ENCODE measurements at regions not wholly inside any gene's neighbourhood (a gene's known extent, or its start where the extent isn't known, plus 50 kb on each side); places are given as distances from the start of the nearest gene placed in this dataset.

DNA sequence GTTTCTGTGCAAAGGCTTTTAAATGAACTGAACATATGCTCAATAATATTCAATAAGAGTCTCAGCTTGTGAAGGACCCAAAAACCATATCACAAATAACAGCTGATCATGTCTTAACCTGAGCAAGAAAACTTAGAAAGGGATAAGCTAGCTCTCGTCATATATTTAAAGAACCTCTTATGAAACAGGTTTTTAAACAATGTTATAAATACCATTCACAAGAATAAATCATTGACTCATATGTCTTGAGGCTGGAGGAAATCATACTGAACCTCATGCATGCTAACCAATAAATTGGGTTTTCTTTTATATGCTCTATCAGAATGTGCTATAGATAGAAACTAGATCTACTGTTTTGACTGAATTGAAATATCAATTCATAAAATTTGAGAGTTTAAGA is 426.9 kb downstream of the NOVA1 start:
- 19 to 48% methylated on average over 1 of the region's 1 CpG for WGBS, 2 donors (ENCODE audit: low coverage in 1 of 2)
- TF ChIP-seq, protein P1, sequence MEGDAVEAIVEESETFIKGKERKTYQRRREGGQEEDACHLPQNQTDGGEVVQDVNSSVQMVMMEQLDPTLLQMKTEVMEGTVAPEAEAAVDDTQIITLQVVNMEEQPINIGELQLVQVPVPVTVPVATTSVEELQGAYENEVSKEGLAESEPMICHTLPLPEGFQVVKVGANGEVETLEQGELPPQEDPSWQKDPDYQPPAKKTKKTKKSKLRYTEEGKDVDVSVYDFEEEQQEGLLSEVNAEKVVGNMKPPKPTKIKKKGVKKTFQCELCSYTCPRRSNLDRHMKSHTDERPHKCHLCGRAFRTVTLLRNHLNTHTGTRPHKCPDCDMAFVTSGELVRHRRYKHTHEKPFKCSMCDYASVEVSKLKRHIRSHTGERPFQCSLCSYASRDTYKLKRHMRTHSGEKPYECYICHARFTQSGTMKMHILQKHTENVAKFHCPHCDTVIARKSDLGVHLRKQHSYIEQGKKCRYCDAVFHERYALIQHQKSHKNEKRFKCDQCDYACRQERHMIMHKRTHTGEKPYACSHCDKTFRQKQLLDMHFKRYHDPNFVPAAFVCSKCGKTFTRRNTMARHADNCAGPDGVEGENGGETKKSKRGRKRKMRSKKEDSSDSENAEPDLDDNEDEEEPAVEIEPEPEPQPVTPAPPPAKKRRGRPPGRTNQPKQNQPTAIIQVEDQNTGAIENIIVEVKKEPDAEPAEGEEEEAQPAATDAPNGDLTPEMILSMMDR (IDR thresholded peaks at IDR 0.05): no peak
- TF ChIP-seq EP300 (IDR thresholded peaks at IDR 0.05): no peak
- TF ChIP-seq POLR2AphosphoS5 (IDR thresholded peaks at IDR 0.05): no peak
- no peak for TF ChIP-seq POLR2A (IDR thresholded peaks at IDR 0.05)
- Histone ChIP-seq H3K36me3 (no peaks in the 10 kb centered on the region), H3K9me3 (no peaks in the 10 kb centered on the region), H3K4me3 (no peak overlapping the region), H3K27me3 (no peaks in the 10 kb centered on the region), H3K4me1 (no peaks in the 10 kb centered on the region), H3K27ac (no peak overlapping the region)
- no peak for ATAC-seq

DNA sequence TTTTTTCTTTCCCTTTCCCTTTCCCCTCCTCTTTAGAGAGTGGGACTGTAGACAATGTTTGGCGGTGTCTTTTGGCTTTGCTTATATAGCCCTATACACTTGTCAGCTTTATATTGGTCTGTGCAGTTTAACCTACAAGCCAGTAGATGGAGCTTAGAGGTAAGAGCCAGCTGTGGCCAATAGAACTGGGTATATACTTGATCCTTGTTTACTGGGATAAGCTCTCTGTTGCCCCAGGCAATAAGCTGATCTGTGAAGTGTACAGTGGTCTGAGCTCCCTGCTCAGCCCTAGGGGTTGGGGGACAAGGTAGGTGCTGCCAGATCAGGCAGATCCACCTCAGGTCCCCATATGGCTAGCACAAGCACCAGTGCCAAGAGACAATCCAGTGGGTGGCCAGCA is 434.1 kb downstream of the NOVA1 start:
- Histone ChIP-seq H3K9me3 (peaks cover 0 to 5% (median 0%) of the 10 kb centered on the region in 3 donors), H3K36me3 (no peaks in the 10 kb centered on the region), H3K27ac (no peak overlapping the region), H3K4me3 (no peak overlapping the region), H3K4me1 (no peaks in the 10 kb centered on the region), H3K27me3 (no peaks in the 10 kb centered on the region)
- no peak for ATAC-seq
- no peak for TF ChIP-seq POLR2AphosphoS5 (IDR thresholded peaks at IDR 0.05)
- TF ChIP-seq, protein P1 (IDR thresholded peaks at IDR 0.05): peak in 1 of 4 experiments; percentile 22
- WGBS, 2 donors (ENCODE audit: low coverage in 1 of 2): 33 to 75% methylated on average over 1 of the region's 1 CpG

DNA sequence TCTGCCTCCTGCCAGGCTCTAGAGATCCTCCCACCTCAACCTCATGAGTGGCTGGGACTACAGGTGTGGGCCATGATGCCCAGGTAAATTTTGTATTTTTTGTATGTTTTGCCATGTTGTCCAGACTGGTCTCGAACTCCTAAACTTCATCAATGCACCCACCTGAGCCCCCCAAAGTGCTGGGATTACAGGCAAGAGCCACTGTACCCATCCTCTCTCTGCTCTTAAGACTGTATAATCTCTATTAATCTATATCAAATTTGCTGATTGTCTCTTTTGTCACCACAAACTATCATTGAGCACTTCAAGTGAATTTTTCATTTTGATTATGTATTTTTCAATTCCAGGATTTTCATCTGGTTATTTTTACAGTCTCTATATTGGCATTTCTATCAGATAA is 440.3 kb downstream of the NOVA1 start:
- H3K4me1 ChIP-seq: no peaks in the 10 kb centered on the region
- H3K9me3 ChIP-seq: peaks cover 0 to 24% (median 0%) of the 10 kb centered on the region in 3 donors
- no peak overlapping the region for H3K4me3 ChIP-seq
- H3K27me3 ChIP-seq: no peaks in the 10 kb centered on the region
- H3K27ac ChIP-seq: no peak overlapping the region
- WGBS, 2 donors (ENCODE audit: low coverage in 1 of 2): 67 to 87% methylated on average over 1 of the region's 1 CpG
- H3K36me3 ChIP-seq: no peaks in the 10 kb centered on the region
- no peak for ATAC-seq
- TF ChIP-seq POLR2A (IDR thresholded peaks at IDR 0.05) (no peak), EP300 (IDR thresholded peaks at IDR 0.05) (no peak), POLR2AphosphoS5 (IDR thresholded peaks at IDR 0.05) (no peak)
- TF ChIP-seq, protein P1 (IDR thresholded peaks at IDR 0.05): no peak

DNA sequence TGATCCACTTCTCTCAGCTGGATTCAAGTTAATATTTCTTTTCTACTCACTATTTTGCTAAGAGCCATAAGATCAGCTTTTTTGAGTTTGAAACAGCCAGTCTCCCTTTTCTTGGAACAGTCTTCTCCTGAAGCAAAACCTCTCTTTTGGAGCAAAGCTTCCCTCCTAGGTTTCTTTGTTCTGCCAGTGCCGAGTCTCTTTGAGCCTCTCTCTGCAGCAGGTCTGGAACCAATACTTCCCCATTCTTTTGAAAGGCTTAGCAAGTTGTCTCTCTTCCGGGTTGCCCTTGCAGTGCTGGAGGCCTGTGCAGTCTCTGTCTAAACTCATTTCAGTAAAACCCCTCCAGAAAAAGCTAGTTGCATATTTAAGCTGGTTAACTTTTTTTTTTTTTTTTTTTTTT is 454.8 kb downstream of the NOVA1 start:
- 62 to 73% methylated on average over 2 of the region's 2 CpGs for WGBS, 2 donors (ENCODE audit: low coverage in 1 of 2)
- TF ChIP-seq, protein P1 (IDR thresholded peaks at IDR 0.05): no peak
- TF ChIP-seq POLR2AphosphoS5 (IDR thresholded peaks at IDR 0.05): no peak
- TF ChIP-seq POLR2A (IDR thresholded peaks at IDR 0.05): no peak
- Histone ChIP-seq H3K4me3 (no peak overlapping the region), H3K36me3 (no peaks in the 10 kb centered on the region), H3K9me3 (no peaks in the 10 kb centered on the region), H3K27ac (no peak overlapping the region), H3K4me1 (no peaks in the 10 kb centered on the region), H3K27me3 (no peaks in the 10 kb centered on the region)
- no peak for ATAC-seq

DNA sequence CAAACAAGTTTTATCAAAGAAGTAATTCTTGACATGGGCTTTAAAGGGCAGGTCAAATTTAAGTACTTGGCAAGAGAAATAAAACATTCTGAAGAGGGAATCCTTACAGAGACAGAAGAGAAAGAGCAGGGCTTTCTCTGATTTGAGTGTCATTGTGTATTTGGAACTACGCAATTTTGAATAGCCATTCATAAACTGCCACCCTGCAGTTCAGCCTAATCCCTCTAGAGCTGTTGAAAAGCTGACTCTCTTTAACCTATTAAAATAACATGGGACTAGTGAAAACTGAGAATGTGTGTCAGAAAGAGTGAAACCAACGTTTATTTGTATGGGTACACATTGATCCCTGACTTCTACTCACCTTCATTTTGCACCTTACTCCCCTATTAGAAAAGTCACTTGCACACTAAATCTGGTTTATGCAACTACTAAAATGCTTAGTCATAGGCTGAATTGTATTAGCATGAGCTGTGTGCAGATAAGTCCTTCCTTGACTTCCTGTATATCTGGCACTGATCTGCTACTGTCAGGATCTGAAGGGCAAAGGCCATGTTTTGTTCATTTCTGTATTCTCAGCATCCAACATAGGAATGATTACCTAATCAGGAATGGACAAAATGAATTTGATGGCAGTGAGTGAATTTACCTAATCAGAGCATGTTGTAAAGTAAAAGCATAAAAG is 458.9 kb downstream of the NOVA1 start:
- Histone ChIP-seq H3K4me3 (no peak overlapping the region), H3K27ac (no peak overlapping the region), H3K9me3 (no peaks in the 10 kb centered on the region), H3K4me1 (no peaks in the 10 kb centered on the region), H3K27me3 (no peaks in the 10 kb centered on the region), H3K36me3 (no peaks in the 10 kb centered on the region)
- 43 to 49% methylated on average over 2 of the region's 2 CpGs for WGBS, 2 donors (ENCODE audit: low coverage in 1 of 2)
- no peak for TF ChIP-seq POLR2AphosphoS5 (IDR thresholded peaks at IDR 0.05)
- TF ChIP-seq, protein P1 (IDR thresholded peaks at IDR 0.05): no peak
- no peak for TF ChIP-seq POLR2A (IDR thresholded peaks at IDR 0.05)
- no peak for TF ChIP-seq EP300 (IDR thresholded peaks at IDR 0.05)
- no peak for ATAC-seq

Measured in gastroesophageal sphincter (tissue), 4 donors.